Astrocyte (in vitro differentiated cells and primary cell): ENCODE measurements at regions not wholly inside any gene's neighbourhood (a gene's known extent, or its start where the extent isn't known, plus 50 kb on each side); places are given as distances from the start of the nearest gene placed in this dataset.

ENCODE experiments used
- EZH2 ChIP-seq: IDR thresholded peaks from 2 replicates; pipeline ENCODE4 v1.6.1; 2012; ENCODE audit warnings: mild to moderate bottlenecking, low read length, inconsistent platforms; ENCODE audit not compliant: insufficient read depth
- TF ChIP-seq, protein P1 (sequence below): IDR thresholded peaks from 2 replicates; pipeline ENCODE4 v1.5.1; 2011; ENCODE audit warnings: low read depth, mild to moderate bottlenecking, inconsistent platforms, low read length, moderate library complexity; ENCODE audit not compliant: insufficient read depth

DNA sequence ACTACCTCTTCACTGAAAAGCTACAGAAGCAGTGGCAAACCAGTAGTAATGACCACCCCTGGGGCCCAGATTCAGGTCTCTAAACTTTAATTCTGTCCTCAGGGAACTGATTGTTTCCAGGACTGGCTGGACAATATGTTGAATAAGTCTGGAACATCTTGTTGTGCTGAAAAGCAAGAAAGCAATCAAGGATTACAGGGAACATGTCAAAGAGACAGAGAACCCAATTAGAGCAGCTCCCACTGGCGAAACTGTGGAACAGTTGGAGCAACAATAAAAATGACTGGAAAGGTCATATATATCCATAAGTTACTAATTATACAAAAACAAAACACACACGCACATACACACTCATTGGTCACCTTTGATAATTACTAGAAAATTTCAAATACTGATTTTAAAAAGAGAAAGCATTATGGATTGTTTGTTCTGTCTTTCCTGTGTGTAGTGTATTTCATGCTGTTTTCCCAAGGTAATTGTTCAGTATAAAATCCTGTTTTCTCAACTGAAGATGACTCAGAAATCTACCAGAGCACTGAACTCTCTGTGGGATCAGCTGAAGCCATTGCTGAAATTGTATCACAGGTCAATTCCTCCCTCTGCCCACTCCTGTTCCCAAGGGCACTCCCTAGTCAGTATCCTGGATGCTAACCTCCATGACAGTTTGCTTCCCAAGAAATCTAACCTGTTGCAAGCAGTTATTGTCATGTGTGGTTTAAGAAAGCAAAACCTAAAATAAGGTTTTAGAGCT lies 83.6 kb upstream of the RGS1 start:
- TF ChIP-seq, protein P1, sequence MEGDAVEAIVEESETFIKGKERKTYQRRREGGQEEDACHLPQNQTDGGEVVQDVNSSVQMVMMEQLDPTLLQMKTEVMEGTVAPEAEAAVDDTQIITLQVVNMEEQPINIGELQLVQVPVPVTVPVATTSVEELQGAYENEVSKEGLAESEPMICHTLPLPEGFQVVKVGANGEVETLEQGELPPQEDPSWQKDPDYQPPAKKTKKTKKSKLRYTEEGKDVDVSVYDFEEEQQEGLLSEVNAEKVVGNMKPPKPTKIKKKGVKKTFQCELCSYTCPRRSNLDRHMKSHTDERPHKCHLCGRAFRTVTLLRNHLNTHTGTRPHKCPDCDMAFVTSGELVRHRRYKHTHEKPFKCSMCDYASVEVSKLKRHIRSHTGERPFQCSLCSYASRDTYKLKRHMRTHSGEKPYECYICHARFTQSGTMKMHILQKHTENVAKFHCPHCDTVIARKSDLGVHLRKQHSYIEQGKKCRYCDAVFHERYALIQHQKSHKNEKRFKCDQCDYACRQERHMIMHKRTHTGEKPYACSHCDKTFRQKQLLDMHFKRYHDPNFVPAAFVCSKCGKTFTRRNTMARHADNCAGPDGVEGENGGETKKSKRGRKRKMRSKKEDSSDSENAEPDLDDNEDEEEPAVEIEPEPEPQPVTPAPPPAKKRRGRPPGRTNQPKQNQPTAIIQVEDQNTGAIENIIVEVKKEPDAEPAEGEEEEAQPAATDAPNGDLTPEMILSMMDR: no peak
- no peak for TF ChIP-seq EZH2
